ENCODE measurements at regions not wholly inside any gene's neighbourhood (a gene's known extent, or its start where the extent isn't known, plus 50 kb on each side); places are given as distances from the start of the nearest gene placed in this dataset.

DNA sequence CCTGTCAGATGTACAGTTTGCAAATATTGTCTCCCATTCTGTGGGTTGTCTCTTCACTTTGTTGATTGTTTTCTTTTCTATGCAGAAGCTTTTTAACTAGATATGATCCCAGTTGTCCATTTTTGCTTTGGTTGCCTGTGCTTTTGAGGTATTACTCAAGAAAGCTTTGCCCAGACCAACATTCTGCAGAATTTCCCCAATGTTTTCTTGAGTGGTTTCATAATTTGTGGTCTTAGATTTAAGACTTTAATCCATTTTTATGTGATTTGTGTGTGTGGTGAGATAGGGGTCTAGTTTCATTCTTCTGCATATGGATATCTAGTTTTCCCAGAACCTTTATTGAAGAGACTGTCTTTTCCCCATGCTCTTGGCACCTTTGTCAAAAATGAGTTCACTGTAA lies 116.9 kb downstream of the DUSP10 start:
- no peak for DNase-seq (ENCODE audit: low read depth in 2 of 2)

DNA sequence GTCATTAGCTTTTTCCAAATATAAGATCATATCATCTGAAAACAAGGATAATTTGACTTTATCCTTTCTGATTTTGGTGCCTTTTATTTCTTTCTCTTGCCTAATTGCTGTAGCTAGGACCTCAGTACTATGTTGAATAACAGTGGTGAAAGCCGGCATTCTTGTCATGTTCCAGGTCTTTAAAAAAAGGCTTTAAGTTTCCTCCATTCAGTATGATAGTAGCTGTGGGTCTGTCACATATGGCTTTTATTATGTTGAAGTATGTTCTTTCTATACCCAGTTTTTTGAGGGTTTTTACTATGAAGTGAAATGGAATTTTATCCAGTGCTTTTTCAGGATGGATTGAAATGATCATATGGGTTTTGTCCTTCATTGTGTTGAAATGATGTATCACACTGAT lies 115.8 kb downstream of the DUSP10 start:
- DNase-seq (ENCODE audit: low read depth in 2 of 2) = no peak

DNA sequence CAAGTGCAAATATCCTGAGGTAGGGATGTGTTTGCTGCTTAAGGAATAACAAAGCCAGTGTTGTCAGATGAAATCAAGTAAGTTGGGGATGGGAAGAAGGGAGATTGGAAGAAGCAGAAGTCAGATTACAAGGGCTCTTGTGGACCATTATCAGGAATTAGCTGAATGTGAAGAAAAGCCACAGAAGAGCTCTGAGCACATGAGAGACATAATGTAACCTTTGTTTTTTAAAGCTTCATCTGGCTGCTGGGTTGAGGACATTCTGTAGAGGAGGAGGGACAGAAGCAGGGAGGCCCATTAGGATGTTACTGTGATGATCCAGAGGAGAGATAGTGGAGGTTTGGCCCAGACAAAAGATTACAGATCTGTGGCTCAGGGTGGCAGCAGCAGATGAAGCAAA lies 111.7 kb downstream of the DUSP10 start:
- no peak for DNase-seq (ENCODE audit: low read depth in 2 of 2)

DNA sequence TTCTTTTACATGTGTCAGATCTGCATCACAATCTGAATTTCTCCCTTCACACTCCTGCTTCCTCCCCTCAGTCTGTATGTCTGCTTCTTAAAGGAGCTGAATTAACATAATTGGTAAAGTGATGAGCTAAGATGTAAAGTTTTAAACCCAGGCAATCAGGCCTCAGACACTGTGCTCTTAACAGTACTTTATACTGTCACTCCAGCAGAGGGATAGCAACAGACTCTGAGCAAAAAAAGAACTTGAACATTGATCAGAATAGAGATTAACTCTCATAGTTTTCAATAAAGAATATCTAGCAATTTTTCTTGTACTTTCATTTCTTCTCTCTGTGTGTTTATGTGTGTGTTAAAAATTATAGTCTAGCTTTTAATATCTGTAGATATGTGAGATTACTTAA lies 110.3 kb downstream of the DUSP10 start:
- DNase-seq (ENCODE audit: low read depth in 2 of 2) = no peak

DNA sequence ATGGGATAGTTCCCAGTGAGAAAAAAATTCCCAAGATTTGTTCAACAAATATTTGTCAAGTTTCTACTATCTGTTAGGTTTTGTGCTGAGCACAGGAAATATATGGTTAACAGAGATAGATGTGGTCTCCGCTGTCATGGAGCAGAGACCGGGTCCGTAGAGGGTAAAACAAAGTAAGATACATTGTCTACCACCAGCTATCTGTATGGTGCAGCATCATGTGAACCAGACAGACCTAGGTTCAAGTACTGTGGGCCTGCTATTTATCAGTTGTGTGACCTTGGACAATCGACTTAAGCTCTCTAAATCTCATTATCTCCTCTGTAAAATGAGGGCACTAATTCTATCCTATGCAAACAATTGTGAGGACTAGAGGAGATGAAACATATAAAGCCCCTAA lies 109.8 kb downstream of the DUSP10 start:
- no peak for DNase-seq (ENCODE audit: low read depth in 2 of 2)

DNA sequence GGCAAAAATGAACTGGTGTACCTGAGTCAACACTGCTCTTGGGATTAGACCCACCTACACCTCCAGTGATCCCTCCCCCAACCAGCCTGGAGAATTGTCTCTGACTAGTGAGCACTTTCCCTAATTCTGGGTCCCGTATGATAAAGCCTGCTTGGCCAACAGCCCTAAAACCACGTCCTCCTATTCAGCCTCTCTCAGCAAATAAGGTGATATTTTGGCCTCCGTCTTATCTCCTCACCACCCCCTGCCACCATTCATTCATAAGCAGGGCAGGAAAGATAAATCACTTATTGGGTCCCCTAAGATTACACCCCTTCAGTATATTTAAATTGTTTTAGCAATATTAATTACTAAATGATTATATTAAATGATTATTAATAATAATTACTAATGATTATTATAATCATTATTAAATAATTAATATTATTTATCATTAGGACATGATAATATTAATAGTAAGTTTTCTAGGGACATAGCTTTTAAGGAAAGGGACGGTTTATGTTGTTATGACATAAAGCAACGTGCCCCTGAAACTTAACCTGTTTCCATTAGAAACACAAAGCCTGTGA lies 108.0 kb downstream of the DUSP10 start:
- DNase-seq (ENCODE audit: low read depth in 2 of 2) = no peak

DNA sequence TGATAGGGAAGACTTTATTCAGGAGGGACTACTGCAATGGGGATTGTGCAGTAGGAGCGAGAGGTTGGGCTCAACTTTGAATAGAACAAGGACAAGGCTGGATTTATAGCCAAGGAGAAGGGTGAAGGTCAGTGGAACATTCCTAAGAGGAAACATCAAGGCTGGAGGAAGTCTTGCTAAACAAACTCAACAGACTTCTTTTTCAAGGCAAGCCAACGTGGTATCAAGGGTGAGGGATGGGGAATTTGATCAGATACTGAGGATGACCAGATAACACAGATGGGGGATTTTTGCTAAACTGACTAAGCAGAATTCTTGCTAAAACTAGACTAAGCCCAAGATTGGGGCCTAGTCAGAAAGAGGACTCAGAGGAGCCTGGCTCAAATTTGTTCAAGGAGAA lies 107.3 kb downstream of the DUSP10 start:
- DNase-seq (ENCODE audit: low read depth in 2 of 2) = no peak

DNA sequence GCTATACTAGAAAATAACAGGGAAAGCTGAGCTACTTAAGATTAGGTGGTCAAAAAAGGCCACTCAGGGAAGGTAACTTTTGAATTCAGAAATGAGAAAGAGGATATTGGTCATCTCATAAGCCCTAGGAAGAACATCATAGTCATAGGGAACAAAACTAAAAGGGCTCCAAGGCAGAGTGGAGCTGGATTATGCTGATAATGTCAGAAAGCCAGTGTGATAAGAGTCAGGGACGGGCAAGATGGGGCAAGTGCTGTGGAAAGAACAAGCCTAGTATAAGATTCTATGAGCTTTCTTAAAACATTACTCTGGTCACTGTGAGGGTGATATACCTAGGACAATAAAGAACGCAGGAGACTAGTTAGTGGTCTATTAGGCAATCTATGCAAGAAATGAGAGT lies 106.6 kb downstream of the DUSP10 start:
- no peak for DNase-seq (ENCODE audit: low read depth in 2 of 2)

DNA sequence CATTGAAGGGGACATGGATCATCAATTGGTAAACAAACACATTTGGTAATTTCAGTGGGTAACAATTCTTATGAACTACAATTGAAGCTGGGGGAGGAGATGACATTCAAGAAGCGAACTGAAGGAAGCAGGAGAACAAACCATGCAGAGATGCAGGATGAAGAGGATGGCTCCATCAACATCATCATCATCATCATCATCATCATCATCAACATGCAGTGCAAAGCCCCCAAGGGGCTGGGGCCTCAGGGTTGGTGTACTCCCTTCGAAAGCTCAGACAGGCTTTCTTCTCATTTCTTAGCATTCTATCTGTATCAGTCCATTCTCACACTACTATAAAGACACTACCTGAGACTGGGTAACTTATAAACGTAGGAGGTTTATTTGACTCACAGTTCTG lies 105.8 kb downstream of the DUSP10 start:
- DNase-seq (ENCODE audit: low read depth in 2 of 2) = no peak

DNA sequence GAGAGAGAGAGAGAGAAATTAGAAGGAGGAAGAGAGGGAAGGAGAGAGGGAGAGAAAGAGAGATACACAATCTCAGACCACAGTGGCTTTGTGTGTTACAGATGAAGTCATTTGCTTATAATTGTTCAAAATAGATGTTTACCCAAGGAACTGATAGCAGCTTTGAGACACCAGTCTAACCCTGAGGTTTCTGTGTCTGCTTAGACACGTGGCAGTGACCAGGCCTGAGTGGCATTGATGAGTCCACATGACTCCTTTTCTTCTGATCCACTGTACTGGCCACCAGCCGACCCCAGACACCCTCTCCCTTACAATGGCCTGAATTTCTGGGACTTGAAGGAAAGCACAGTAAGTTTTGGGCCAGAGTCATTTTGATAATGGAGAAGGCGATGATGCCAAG lies 104.9 kb downstream of the DUSP10 start:
- no peak for DNase-seq (ENCODE audit: low read depth in 2 of 2)

DNA sequence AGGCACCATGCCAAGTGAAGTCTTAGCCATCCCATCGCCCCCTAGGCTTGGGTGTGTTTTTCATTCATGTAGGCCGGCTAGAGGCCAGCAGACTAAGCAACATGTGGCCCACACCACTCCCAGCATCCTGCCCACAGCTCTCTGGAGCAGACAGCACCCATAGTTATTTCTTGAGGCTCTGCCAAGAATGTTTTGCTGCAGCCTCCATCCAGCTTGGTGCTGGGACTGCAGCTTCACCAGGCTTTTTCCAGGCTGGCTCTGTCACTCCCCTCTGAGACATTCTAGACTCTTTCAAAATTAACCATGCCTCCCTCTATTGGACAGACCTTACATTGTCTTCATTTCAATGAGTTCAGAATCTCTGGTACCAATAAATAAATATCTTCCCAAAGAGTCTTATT lies 104.2 kb downstream of the DUSP10 start:
- DNase-seq (ENCODE audit: low read depth in 2 of 2) = no peak

DNA sequence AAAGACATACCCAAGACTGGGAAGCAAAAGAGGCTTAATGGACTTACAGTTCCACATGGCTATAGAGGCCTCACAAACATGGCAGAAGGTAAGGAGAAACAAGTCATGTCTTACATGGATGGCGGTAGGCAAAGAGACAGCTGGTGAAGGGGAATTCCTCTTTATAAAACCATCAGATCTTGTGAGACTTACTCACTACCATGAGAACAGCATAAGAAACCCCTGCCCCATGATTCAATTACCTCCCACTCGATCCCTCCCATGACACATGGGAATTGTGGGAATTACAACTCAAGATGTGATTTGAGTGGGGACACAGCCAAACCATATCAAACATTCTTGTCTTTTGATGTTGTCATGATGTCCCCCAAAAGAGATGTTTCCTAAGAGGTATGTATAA lies 103.3 kb downstream of the DUSP10 start:
- no peak for DNase-seq (ENCODE audit: low read depth in 2 of 2)

DNA sequence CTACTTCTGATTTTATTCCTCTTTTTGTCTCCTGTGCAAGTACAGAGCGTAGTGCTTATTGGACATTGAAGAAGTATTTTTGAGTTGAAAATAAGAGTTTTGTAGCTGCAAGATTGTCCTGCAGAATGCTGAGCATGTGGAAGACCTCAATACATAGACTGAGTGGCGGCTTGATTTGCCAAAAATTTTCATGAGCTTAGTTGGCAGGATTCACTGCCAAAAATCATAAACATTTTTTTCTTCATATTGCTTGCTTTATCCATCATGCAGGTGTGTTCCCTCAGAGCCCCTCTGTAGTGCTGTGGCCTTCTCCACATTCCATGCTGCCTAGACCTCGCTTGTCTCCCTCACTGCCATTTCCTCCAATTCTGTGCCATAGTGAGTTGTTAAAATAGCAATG lies 100.1 kb downstream of the DUSP10 start:
- no peak for DNase-seq (ENCODE audit: low read depth in 2 of 2)

DNA sequence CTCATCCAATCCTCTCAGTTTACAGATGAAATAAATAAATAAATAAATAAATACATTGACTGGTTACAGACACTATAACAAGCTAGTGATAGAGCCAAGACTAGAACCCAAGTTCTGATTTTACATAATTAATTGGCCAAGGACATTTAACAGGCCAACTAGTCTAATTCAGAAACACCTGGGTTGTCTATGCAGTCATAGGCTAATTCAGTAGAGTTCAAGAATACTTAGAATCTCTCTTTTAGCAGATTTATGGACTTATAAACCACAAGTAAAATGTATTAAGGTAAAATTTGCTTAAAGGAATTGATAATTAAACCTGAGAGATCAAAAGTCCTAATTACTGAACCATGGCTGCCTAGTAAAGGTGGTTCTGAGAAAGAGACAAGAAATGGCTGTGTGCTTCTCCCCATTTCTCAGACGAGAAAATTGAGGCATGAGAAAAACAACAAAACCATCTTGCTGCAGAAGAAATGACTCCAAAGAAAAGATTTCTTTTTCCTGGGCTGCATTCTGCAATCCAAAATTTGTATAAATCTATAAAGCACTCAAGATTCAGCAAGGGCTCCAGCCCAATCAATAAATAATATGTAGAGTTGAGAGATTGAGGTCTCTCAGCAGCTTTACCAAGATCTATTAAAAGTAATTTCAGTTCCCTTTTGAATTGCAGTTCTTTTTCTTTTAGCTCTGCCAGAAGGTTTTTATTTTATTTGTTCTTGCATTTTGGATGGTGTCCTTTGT lies 98.3 kb downstream of the DUSP10 start:
- no peak for DNase-seq (ENCODE audit: low read depth in 2 of 2)

DNA sequence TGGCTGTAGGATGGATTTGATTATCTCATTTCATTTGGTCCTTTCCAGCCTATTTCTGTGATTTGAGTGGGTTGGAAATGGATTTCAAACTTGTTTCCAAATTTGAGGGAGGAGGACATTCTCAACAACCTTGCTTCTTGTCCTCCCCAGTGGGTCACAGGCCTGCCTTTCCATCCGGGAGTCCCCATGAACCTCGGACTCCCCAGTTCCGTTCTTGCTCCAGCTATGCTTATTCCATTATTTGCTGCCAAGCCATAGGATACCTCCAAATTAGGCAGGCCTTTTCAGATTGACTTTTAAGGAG lies 97.8 kb downstream of the DUSP10 start:
- no peak for DNase-seq (ENCODE audit: low read depth in 2 of 2)

DNA sequence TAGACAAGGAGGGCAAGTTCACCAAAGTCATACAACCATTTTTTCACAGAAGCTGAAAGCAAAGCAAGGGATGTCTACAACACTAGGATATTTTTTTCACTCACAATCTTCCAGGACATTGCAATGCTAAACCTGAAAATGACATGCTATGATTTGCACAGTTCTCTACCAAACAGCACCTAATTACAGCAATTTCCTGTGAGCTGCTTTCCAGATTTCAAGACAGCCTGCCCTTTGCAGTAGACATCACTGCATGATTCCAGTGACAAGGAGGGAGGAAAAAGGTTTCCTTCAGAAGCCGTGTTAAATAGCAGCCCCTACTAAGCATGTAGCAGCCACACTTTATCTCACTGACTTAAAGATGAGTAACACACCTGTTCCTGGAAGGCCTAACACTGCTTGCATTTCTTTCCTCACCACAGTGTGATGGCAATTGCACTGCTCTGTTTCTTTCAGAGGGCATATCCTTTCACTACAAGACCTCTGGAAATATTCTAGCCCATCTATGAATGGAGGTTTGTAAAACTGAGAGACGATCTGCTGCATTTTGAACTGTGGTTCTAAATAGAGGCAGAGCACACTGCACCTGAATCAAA lies 97.1 kb downstream of the DUSP10 start:
- DNase-seq (ENCODE audit: low read depth in 2 of 2) = no peak

DNA sequence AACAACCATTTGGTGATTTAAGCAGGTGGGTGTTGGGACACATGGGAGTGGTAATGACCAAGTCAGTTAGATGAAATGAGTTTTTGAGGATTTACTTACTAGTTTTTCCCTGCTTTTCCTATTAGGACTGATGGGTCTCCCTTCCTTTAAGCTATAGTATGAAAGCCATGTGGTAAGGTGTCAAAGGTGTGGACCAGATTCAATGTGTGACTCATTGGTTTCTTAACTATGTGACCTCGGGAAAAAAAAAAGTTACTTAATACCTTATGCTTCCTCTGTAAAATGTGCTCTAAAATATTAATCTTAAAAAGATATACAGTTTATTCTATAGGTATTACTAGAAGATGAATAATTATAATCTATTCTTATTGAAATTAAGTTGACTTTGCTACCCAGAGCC lies 93.7 kb downstream of the DUSP10 start:
- DNase-seq (ENCODE audit: low read depth in 2 of 2) = no peak
